WI38 (cell line): ENCODE measurements at regions not wholly inside any gene's neighbourhood (a gene's known extent, or its start where the extent isn't known, plus 50 kb on each side); places are given as distances from the start of the nearest gene placed in this dataset.

ENCODE experiments used
- H3K4me3 ChIP-seq: 2 replicates; pipeline ENCODE4 v1.5.1; 2011; ENCODE audit warnings: low read depth, mild to moderate bottlenecking, control low read depth, low read length
- TF ChIP-seq, protein P1 (sequence below): IDR thresholded peaks from 2 replicates; pipeline ENCODE4 v1.5.1; 2012; ENCODE audit warnings: low read depth, mild to moderate bottlenecking, control low read depth, low read length

- no peak overlapping the region for H3K4me3 ChIP-seq
- TF ChIP-seq, protein P1, sequence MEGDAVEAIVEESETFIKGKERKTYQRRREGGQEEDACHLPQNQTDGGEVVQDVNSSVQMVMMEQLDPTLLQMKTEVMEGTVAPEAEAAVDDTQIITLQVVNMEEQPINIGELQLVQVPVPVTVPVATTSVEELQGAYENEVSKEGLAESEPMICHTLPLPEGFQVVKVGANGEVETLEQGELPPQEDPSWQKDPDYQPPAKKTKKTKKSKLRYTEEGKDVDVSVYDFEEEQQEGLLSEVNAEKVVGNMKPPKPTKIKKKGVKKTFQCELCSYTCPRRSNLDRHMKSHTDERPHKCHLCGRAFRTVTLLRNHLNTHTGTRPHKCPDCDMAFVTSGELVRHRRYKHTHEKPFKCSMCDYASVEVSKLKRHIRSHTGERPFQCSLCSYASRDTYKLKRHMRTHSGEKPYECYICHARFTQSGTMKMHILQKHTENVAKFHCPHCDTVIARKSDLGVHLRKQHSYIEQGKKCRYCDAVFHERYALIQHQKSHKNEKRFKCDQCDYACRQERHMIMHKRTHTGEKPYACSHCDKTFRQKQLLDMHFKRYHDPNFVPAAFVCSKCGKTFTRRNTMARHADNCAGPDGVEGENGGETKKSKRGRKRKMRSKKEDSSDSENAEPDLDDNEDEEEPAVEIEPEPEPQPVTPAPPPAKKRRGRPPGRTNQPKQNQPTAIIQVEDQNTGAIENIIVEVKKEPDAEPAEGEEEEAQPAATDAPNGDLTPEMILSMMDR = no peak
These were observed 562.8 kb upstream of the RIOK2 start for GRCh38 chr5:97745817-97746216.

DNA sequence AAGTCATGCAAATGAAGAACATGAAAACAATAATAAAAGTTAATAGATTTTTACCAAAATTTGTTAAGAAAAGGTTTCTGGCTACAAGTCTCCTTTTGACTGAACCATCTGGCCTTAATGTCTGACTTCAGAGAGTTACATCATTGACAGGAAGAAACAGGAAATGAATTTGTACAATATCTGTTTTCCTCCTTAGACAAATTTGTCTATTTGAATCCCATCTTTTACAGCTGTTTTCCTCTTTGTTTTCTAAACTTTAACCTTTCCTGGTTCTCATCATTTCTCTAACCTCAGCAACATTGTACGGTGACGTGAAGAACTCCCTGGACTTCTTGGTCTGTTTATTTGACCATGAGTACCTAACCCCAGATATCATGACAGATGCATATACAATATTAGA, 567.5 kb upstream of the RIOK2 start:
- TF ChIP-seq, protein P1 = no peak
- no peak overlapping the region for H3K4me3 ChIP-seq

DNA sequence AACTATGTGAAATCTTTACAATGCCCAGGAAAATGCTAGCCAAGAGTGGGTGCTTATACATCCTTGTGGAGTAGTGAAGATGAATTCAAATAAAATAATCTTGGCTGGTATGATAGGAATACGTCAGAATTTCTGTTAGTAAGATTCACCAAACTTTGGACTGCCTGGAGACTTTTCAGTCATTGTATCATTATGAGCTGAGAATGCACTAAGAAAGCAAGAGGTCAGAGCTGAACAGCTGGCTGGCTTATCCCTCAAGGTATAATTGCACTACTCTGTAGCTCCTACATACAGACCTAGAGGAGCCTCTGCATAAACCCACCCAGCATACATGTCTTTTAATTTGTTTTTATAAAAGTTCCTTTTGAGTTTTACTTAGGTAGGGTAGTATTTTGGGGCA, 568.5 kb upstream of the RIOK2 start:
- no peak overlapping the region for H3K4me3 ChIP-seq
- TF ChIP-seq, protein P1 = no peak

- no peak overlapping the region for H3K4me3 ChIP-seq
- TF ChIP-seq, protein P1 = no peak
These were observed 569.8 kb upstream of the RIOK2 start for GRCh38 chr5:97752871-97753270.

- TF ChIP-seq, protein P1 = no peak
These were observed 579.4 kb upstream of the RIOK2 start for GRCh38 chr5:97762483-97762882.

DNA sequence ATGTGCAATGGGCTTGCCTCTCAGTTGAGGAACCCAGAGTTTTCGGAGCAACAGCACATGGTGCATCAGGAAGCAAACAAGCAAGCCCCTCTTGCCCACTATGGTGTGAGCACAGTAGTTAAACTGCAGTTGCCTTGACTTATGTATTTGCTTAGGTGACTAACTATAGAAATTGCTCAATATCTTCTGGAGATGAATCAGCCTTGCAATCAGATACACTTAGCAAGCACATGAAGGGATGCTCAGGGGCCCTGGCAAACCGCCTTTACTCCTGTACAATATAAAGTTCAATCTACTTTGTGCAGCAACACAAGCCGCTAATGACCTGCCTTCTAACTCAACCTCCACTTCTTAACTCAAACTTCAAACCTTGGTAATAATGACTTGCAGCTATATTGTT, 581.7 kb upstream of the RIOK2 start:
- no peak overlapping the region for H3K4me3 ChIP-seq
- TF ChIP-seq, protein P1 = no peak

More at GRCh38 chr5:97762483-97762882, 579.4 kb upstream of the RIOK2 start:
- no peak overlapping the region for H3K4me3 ChIP-seq

- TF ChIP-seq, protein P1 = no peak
- no peak overlapping the region for H3K4me3 ChIP-seq
These were observed 595.4 kb upstream of the RIOK2 start for GRCh38 chr5:97778451-97778850.
